GM18867 (cell line): ENCODE measurements at regions not wholly inside any gene's neighbourhood (a gene's known extent, or its start where the extent isn't known, plus 50 kb on each side); places are given as distances from the start of the nearest gene placed in this dataset.
"Not testable (repeated sequence)": the region's sequence is repeated elsewhere in the genome, so short reads cannot be mapped to it uniquely, and the experiment has no call there.

ENCODE experiments used
- ATAC-seq: cut with Tn5 transposase; IDR thresholded peaks from one replicate; pipeline ENCODE4 v1.9.1; 2021; ENCODE audit warnings: mild to moderate bottlenecking, moderate library complexity; ENCODE audit not compliant: unreplicated experiment

GRCh38 chrX:43345166-43345565 is 310.9 kb upstream of the MAOA start:
- peak; percentile 14 for ATAC-seq

DNA sequence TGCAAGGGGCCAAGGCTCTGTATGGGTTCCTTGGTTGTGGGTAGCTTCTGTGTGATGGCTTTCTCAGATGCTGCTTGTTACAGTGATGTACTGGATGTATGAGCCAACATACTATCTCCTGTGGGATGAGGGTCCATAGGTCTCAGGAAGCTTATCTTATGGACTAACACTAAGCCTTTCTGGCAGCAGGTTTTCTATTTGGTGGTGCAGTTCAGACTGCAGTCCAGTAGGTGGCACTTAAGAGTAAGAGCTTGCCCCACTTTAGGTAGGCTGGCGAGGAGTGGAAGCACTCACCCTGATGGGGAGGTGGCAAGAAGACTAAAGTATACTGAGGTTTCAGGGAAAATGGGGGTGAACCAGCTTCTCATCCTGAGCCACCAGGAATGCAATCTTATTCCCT is 306.7 kb upstream of the MAOA start:
- ATAC-seq = peak; percentile 85

DNA sequence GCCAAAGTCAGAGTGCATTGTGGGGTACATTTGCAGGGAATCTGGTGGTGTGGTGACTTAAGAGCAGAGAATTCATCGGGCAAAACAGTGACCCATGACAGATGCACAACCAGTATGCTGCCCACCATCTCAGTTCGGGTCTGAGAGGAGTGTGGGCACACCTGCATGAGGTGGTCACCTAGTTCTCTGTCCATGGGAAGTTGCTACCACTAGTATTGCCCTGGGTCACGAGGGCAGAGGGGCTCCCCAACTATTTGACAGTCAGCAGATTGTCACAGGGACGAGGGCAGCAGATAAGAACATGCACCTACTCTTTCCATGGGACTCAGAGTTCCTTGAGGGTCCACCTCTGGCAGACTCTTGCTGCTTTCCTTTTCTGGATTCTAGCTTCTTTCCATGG is 305.2 kb upstream of the MAOA start:
- no peak for ATAC-seq

- ATAC-seq = no peak
These were observed 298.4 kb upstream of the MAOA start for GRCh38 chrX:43357741-43358140.

GRCh38 chrX:43373032-43373431 is 283.1 kb upstream of the MAOA start:
- ATAC-seq = no peak

DNA sequence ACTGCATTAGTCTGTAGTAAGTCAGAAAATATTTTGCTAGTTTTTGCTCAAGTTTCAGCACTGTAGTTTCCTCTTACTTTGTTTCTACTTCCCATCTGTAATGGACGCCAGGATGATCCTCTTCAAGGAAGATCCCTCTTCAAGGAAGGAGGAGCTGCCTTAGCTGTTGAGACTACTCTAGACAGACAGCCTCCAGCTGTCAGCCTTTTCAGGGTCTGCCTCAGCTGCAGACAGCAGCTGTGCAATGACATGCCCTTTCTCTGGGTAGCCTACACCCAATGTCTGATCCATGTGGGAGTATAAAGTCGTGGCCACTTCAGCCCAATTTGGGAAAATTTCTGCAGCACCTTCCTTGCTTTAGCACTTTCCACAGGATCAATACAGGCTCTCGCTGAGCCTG is 281.0 kb upstream of the MAOA start:
- no peak for ATAC-seq

GRCh38 chrX:43380704-43381103 is 275.4 kb upstream of the MAOA start:
- no peak for ATAC-seq

- no peak for ATAC-seq
These were observed 269.2 kb upstream of the MAOA start for GRCh38 chrX:43386875-43387274.

GRCh38 chrX:43405191-43405590 is 250.9 kb upstream of the MAOA start:
- no peak for ATAC-seq

- no peak for ATAC-seq
These were observed 232.2 kb upstream of the MAOA start for GRCh38 chrX:43423876-43424275.

DNA sequence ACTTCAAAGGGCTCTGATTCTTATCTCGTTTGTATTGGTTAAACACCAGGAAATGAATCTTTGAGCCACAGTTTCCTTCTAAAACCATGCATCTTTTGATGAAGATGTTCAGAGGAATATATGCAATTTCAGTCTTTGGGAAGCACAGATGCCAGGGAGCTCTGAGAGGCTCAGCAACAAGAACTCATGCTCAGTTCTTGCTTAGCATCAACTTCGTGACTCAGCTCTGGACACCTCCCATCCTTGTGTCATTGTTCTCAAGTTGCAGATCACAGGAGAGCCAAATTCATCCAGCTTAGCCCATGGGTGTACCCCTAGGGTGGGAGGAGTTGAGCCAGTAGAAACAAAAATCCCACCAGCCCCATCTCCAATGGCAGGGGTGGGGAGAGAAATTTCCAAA is 219.6 kb upstream of the MAOA start:
- no peak for ATAC-seq

DNA sequence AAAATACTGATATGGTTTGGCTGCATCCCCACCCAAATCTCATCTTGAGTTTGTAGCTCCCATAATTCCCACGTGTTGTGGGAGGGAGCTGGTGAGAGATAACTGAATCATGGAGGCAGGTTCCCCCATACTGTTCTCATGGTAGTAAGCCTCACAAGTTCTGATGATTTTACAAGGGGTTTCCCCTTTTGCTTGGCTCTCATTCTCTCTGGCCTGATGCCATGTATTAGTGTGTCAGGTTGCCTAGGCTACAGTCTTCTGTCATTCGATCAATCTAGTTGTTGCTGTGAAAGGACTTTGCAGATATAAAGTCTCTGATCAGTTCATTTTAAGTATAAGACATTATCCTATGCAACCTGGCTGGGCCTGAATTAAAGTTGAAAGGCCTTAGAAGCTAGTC is 209.3 kb upstream of the MAOA start:
- no peak for ATAC-seq

GRCh38 chrX:43448688-43449087 is 207.4 kb upstream of the MAOA start:
- no peak for ATAC-seq

DNA sequence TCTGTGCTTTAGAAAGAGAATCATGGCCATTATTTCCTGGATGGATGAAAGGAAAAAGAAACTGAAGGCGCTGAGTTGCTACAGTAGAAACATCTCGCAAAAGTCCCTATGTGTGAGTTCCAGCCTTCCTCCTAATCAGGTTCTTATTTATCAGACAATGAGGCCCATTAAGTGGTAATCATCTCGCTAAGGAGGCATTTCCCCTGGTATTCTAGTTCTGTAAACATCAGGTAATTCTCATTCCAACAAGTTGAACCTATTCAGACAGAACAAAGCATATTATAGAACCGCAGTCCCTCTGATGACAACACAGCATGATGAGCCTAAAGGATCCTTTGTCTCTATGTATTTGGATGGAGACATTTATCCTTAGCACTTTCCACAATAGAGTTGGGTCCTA is 205.7 kb upstream of the MAOA start:
- ATAC-seq = no peak

DNA sequence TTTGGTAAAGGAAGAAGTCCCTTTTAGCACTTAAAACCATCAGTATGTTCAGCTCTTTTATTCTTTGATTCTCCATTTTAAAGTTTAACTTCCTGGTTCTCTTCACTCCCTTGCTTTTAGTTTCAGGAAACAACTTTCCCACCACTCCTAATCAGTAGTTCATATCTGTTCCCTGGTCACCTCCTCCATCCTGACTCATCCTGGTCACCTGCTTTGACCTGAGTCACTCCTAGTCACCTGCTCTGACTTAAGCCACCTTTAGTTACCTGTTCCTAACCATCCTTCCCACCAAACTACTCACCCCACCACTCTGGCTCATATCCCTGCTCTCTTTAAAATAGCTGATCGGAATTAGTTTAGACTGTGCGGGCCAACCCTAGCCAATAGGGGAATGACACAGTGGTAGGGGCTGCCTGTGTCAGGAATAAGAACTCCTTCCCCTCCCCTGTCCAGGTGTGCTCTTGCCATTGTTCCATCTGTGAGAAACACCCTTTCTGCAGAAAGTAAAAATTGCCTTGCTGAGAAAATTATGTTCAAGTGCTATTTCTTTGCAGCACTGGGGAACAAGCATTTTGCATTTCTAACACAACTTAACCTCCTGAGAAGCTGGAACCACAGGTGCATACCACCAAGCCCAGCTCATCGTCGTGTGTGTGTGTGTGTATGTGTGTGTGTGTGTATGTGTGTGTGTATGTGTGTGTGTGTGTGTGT is 204.0 kb upstream of the MAOA start:
- not testable (repeated sequence) for ATAC-seq

DNA sequence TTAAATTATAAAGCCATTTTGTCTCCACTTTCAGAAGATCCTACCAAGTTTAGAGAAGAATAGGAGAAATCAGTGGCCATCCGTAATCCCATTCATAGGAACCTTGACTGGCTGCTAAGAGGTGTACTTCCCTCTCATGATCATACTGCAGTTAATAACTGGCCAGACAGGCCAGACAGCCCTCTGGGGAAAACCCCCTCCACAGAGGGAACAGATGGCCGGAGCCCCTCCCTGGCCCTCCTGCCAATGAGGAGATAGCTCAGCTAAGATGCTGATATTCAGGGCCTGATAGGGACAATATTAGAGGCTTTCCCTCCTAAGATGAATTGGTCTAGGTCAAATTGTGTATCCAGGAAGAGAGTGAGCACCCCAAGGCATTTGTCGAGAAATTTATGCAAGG is 200.0 kb upstream of the MAOA start:
- ATAC-seq = no peak

GRCh38 chrX:43456906-43457305 is 199.2 kb upstream of the MAOA start:
- no peak for ATAC-seq

DNA sequence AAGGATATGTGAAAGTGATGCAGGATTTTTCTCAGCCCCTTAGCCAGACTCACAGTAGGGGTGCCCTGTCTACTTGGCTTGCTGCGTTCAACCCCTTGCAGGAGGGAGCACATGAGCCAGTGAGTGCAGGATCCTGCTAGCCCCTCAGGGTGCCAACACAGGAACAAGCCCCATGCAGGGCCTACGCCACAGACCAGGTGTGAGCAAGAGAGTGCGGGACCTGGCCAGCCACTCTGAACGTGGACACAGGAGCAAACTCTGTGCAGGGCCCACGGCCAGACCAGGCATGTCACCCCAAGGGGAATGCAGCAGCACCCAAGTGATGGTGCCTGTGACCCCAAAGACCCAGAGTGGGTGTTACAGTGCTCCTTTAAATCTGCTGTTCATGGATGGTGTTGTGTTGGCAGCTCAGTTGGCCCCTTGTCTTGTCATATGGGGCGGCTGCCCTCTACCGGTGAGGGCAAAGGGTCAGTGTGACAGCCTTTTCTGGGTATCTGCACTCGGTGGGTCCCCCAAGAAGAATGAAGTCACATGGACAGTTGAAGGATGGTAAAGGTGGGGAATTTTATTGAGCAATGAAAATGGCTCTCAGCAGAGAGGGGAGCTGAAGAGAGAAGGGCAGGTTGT is 188.4 kb upstream of the MAOA start:
- ATAC-seq = no peak

- ATAC-seq = peak; percentile 77
These were observed 186.6 kb upstream of the MAOA start for GRCh38 chrX:43469391-43470054.

GRCh38 chrX:43474321-43474720 is 181.8 kb upstream of the MAOA start:
- ATAC-seq = no peak

DNA sequence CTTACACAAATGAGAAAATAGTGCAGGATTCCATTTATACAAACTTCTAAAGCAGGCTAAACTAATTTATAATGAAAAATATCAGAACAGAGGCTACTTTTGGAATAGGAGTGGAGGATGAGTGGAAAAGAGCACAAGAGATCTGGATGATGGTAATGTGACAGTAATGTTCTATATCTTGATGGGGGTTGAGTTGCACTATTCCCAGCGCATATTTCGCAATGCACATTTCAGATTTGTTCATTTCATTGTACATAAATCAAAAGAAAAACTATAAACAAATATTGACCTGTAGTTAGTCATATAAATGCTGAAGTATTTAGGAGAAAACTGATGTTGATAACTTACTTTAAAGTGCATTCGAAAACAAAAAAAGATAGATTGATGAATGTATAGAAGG is 177.0 kb upstream of the MAOA start:
- ATAC-seq = no peak

- no peak for ATAC-seq
These were observed 176.2 kb upstream of the MAOA start for GRCh38 chrX:43479850-43480249.
